ENCODE measurements at regions not wholly inside any gene's neighbourhood (a gene's known extent, or its start where the extent isn't known, plus 50 kb on each side); places are given as distances from the start of the nearest gene placed in this dataset.

DNA sequence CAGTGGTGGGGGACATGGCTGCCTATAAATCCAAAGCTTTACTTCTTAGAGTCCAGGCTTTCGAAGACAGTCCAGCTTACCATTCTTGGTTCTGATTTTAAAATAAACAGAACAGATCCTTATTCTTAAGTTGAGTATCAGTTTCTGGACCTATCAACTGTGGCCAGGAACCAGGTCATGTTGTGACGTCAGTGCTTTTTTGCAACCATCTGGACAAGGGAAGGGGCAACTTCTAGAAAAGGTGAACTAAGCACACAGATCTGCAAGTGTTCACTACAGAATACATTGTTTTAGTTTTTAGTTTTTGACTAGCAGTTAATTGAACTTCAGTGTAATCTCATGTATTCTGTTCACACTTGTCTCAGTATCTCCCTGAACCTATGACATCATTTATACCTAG lies 326.0 kb upstream of the MGAT5 start:
- POLR2A ChIA-PET (ENCODE audit: partially characterized antibody) = no interaction called here
- no peak overlapping the region for H3K27ac ChIP-seq (ENCODE audit: low read depth, low read length)

More for the DNA sequence above, 326.0 kb upstream of the MGAT5 start:
- Histone ChIP-seq H3K23me2 (ENCODE audit: low read depth, low read length) (no peaks in the 10 kb centered on the region; the same call in 1 of the 2 replicates), H3K9ac (replicated peaks in 1 of 4; ENCODE audit: extremely low read depth in 1 of 4, low read depth in 3 of 4, low read length in 3 of 4) (no peak overlapping the region), H3K79me1 (ENCODE audit: low read depth, low read length) (no peaks in the 10 kb centered on the region), H4K91ac (replicated peaks; ENCODE audit: insufficient read length, low read length) (no peak overlapping the region), H3K18ac (ENCODE audit: extremely low read depth, low read length) (no peak overlapping the region), H2BK5ac (ENCODE audit: low read depth, low read length) (no peak overlapping the region), H2BK12ac (ENCODE audit: low read depth, low read length) (no peak overlapping the region), H3K4me1 (replicated peaks in 1 of 4; ENCODE audit: control insufficient read depth in 3 of 4, insufficient read depth in 4 of 4, low read length in 3 of 4) (no peaks in the 10 kb centered on the region), H3K27me3 (replicated peaks in 1 of 4; ENCODE audit: control insufficient read depth in 3 of 4, extremely low read depth in 1 of 4, insufficient read depth in 3 of 4, low read length in 3 of 4) (no peaks in the 10 kb centered on the region), H3K56ac (replicated peaks; ENCODE audit: insufficient read length, low read depth, low read length) (no peak overlapping the region), H4K8ac (ENCODE audit: extremely low read depth, insufficient read depth, low read length) (no peak overlapping the region), H2AFZ (ENCODE audit: low read length) (no peak overlapping the region), H3K36me3 (ENCODE audit: control insufficient read depth in 2 of 4, insufficient read depth in 4 of 4, low read length in 3 of 4) (no peaks in the 10 kb centered on the region), H3K4me3 (ENCODE audit: extremely low read depth in 1 of 4, insufficient read depth in 2 of 4, low read depth in 3 of 4, low read length in 4 of 4) (no peak overlapping the region), H4K20me1 (replicated peaks in 1 of 2; ENCODE audit: control insufficient read depth in 1 of 2, insufficient read depth in 2 of 2, low read length in 2 of 2) (no peaks in the 10 kb centered on the region), H2BK15ac (ENCODE audit: low read length) (no peak overlapping the region), H4K5ac (ENCODE audit: insufficient read length, low read depth, low read length) (no peak overlapping the region), H2BK120ac (replicated peaks; ENCODE audit: low read depth, low read length) (no peak overlapping the region), H3K9me3 (ENCODE audit: insufficient read depth in 2 of 2, low read depth in 1 of 2, low read length in 1 of 2) (no peaks in the 10 kb centered on the region; a peak in 1 of 4 replicates), H2BK20ac (ENCODE audit: low read length) (no peak overlapping the region), H3K23ac (ENCODE audit: insufficient read length) (no peak overlapping the region), H2AK5ac (ENCODE audit: low read depth, low read length) (no peak overlapping the region), H3K4me2 (ENCODE audit: insufficient read depth in 1 of 2, low read depth in 2 of 2, low read length in 2 of 2) (no peak overlapping the region), H3K14ac (ENCODE audit: insufficient read length) (no peak overlapping the region), H3K4ac (replicated peaks; ENCODE audit: insufficient read length, low read depth, low read length) (no peak overlapping the region), H3K79me2 (ENCODE audit: control insufficient read depth in 1 of 2, insufficient read depth in 2 of 2, low read length in 2 of 2) (no peaks in the 10 kb centered on the region)
- DNase-seq (ENCODE audit: low read depth in 1 of 2, low spot score in 2 of 2) (no peak), FAIRE-seq (no peak)
- CTCF ChIA-PET (ENCODE audit: partially characterized antibody) = no interaction called here
- TF ChIP-seq ASH2L (IDR thresholded peaks at IDR 0.05; ENCODE audit: low read length) (no peak), KDM1A (IDR thresholded peaks at IDR 0.05; ENCODE audit: borderline replicate concordance, low read length) (no peak), CTBP2 (IDR thresholded peaks at IDR 0.05; ENCODE audit: borderline replicate concordance, insufficient read depth, insufficient read length, low read length) (no peak), SP4 (IDR thresholded peaks at IDR 0.05; ENCODE audit: low read length) (no peak), SRF (IDR thresholded peaks at IDR 0.05; ENCODE audit: low read depth, low read length) (no peak), CHD1 (IDR thresholded peaks at IDR 0.05; ENCODE audit: low read depth, low read length) (no peak), EGR1 (IDR thresholded peaks at IDR 0.05; ENCODE audit: borderline replicate concordance, low read depth, low read length) (no peak), SP2 (IDR thresholded peaks at IDR 0.05; ENCODE audit: low read length) (no peak), CEBPB (IDR thresholded peaks at IDR 0.05; ENCODE audit: low read depth, low read length) (no peak), RNF2 (IDR thresholded peaks at IDR 0.05; ENCODE audit: borderline replicate concordance, low read depth, low read length, missing control alignments, poor library complexity, severe bottlenecking) (no peak), BACH1 (IDR thresholded peaks at IDR 0.05; ENCODE audit: low read length) (no peak), POLR2A (IDR thresholded peaks at IDR 0.05; ENCODE audit: control extremely low read depth in 1 of 2, low read depth in 2 of 2, low read length in 2 of 2) (no peak), SIN3A (conservative IDR thresholded peaks at IDR 0.05 in 1 of 2, IDR thresholded peaks at IDR 0.05 in 1 of 2; ENCODE audit: low read depth in 1 of 2, low read length in 2 of 2) (no peak), RXRA (IDR thresholded peaks at IDR 0.05; ENCODE audit: insufficient read depth, low read depth, low read length) (no peak), PHF8 (conservative IDR thresholded peaks at IDR 0.05; ENCODE audit: low read depth, low read length) (no peak)
- WGBS, 2 experiments (ENCODE audit: extremely low coverage in 1 of 2, insufficient coverage in 1 of 2, insufficient read length in 1 of 2, insufficient replicate concordance in 2 of 2, low coverage in 1 of 2, low lambda C conversion rate in 2 of 2, missing lambda C conversion rate in 1 of 2) = 85% methylated on average over 2 of the region's 2 CpGs; no CpG with 5 or more reads in 1 of the 2 experiments

All from H1 (cell line).